SK-N-SH (cell line): ENCODE measurements at regions not wholly inside any gene's neighbourhood (a gene's known extent, or its start where the extent isn't known, plus 50 kb on each side); places are given as distances from the start of the nearest gene placed in this dataset.
"Not testable (repeated sequence)": the region's sequence is repeated elsewhere in the genome, so short reads cannot be mapped to it uniquely, and the experiment has no call there.

Experiments used
- CHD2 ChIP-seq: fragments of 150-350 bp; IDR thresholded peaks from 2 replicates; pipeline ENCODE4 v1.6.1; 2018; ENCODE audit warnings: low read length; ENCODE audit not compliant: partially characterized antibody
- FOXJ3 ChIP-seq: sonication (generic); formaldehyde crosslinking; IDR thresholded peaks from 2 replicates; pipeline ENCODE4 v1.5.1; 2020; ENCODE audit warnings: mild to moderate bottlenecking, missing genetic modification reagents
- FOXM1 ChIP-seq: IDR thresholded peaks from 2 replicates; pipeline ENCODE4 v1.4.0; 2012; ENCODE audit warnings: low read depth, mild to moderate bottlenecking
- GABPA ChIP-seq: IDR thresholded peaks from 2 replicates; pipeline ENCODE4 v1.4.0; 2012; ENCODE audit warnings: low read depth, mild to moderate bottlenecking
- GATA2 ChIP-seq: sonication (generic); formaldehyde crosslinking; IDR thresholded peaks from 2 replicates; pipeline ENCODE4 v1.5.0; 2020; ENCODE audit warnings: mild to moderate bottlenecking, missing genetic modification reagents
- NFIC ChIP-seq: IDR thresholded peaks from 2 replicates; pipeline ENCODE4 v1.4.0; 2012; ENCODE audit warnings: borderline replicate concordance
- POLR2AphosphoS5 ChIP-seq: IDR thresholded peaks from 2 replicates; pipeline ENCODE4 v1.6.1; 2012; ENCODE audit warnings: low read depth, low read length
- RAD21 ChIP-seq: IDR thresholded peaks from 2 replicates; pipeline ENCODE4 v1.6.1; 2012; ENCODE audit warnings: mild to moderate bottlenecking, low read length
- RFX5 ChIP-seq: IDR thresholded peaks from 2 replicates; pipeline ENCODE4 v1.6.1; 2012; ENCODE audit warnings: mild to moderate bottlenecking, improper control_type of control experiment, low read length
- SMC3 ChIP-seq: IDR thresholded peaks from 2 replicates; pipeline ENCODE4 v1.6.1; 2012; ENCODE audit warnings: low read depth, low read length, improper control_type of control experiment
- TF ChIP-seq, protein P1 (sequence below): fragments of 200-600 bp; sonication (generic); IDR thresholded peaks from 2 replicates; pipeline ENCODE4 v1.6.1; 2017; ENCODE audit warnings: antibody characterized with exemption, mild to moderate bottlenecking, moderate library complexity
- TF ChIP-seq, protein P2 (sequence below): IDR thresholded peaks from 2 replicates; pipeline ENCODE4 v1.6.1; 2012; ENCODE audit warnings: mild to moderate bottlenecking, low read depth, low read length, moderate library complexity
- TF ChIP-seq, protein P3 (sequence below): IDR thresholded peaks from 2 replicates; pipeline ENCODE4 v1.4.0; 2012; ENCODE audit warnings: low read depth

DNA sequence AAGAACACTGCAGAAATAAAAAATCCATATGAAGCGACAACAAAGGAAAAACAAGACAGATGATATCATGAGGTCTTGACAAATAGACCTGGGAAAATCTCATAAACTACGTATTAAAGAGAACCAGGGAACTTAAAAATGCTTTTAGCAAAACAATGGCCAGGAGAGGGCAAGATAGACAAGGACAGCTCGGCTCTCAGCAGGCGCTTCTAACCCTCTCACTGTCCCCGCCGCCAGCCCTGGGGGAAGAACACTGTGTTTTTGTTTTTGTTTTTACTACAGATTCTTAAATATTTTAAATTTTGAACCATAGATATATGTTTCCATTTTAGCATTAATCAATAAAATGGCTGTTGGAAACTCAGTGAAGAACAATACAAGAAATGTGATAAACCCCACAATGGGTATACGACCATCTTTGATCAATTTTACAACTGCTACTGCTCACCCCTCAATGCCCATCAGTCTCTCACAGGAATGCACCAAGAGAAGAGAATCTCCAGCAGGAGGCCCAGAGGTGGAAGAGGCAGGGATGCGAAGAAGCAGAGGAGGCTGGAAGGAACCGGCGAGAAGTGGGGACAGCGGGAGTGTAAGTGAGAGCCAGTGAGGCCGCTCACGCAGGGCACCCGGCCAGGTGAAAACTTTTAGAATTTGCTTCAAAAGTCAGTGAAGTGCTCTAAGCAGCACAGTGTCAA lies 98.0 kb downstream of the CHRFAM7A start:
- TF ChIP-seq, protein P1, sequence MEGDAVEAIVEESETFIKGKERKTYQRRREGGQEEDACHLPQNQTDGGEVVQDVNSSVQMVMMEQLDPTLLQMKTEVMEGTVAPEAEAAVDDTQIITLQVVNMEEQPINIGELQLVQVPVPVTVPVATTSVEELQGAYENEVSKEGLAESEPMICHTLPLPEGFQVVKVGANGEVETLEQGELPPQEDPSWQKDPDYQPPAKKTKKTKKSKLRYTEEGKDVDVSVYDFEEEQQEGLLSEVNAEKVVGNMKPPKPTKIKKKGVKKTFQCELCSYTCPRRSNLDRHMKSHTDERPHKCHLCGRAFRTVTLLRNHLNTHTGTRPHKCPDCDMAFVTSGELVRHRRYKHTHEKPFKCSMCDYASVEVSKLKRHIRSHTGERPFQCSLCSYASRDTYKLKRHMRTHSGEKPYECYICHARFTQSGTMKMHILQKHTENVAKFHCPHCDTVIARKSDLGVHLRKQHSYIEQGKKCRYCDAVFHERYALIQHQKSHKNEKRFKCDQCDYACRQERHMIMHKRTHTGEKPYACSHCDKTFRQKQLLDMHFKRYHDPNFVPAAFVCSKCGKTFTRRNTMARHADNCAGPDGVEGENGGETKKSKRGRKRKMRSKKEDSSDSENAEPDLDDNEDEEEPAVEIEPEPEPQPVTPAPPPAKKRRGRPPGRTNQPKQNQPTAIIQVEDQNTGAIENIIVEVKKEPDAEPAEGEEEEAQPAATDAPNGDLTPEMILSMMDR, result not testable (repeated sequence)
- not testable (repeated sequence) for TF ChIP-seq RAD21; FOXM1; POLR2AphosphoS5; CHD2; FOXJ3 (CRISPR knock-in tag); SMC3; RFX5; NFIC; GABPA; GATA2 (CRISPR knock-in tag)
- TF ChIP-seq, protein P2, sequence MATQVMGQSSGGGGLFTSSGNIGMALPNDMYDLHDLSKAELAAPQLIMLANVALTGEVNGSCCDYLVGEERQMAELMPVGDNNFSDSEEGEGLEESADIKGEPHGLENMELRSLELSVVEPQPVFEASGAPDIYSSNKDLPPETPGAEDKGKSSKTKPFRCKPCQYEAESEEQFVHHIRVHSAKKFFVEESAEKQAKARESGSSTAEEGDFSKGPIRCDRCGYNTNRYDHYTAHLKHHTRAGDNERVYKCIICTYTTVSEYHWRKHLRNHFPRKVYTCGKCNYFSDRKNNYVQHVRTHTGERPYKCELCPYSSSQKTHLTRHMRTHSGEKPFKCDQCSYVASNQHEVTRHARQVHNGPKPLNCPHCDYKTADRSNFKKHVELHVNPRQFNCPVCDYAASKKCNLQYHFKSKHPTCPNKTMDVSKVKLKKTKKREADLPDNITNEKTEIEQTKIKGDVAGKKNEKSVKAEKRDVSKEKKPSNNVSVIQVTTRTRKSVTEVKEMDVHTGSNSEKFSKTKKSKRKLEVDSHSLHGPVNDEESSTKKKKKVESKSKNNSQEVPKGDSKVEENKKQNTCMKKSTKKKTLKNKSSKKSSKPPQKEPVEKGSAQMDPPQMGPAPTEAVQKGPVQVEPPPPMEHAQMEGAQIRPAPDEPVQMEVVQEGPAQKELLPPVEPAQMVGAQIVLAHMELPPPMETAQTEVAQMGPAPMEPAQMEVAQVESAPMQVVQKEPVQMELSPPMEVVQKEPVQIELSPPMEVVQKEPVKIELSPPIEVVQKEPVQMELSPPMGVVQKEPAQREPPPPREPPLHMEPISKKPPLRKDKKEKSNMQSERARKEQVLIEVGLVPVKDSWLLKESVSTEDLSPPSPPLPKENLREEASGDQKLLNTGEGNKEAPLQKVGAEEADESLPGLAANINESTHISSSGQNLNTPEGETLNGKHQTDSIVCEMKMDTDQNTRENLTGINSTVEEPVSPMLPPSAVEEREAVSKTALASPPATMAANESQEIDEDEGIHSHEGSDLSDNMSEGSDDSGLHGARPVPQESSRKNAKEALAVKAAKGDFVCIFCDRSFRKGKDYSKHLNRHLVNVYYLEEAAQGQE, result not testable (repeated sequence)
- TF ChIP-seq, protein P3, sequence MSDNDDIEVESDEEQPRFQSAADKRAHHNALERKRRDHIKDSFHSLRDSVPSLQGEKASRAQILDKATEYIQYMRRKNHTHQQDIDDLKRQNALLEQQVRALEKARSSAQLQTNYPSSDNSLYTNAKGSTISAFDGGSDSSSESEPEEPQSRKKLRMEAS, result not testable (repeated sequence)
